GM12878 (cell line): ENCODE measurements at regions not wholly inside any gene's neighbourhood (a gene's known extent, or its start where the extent isn't known, plus 50 kb on each side); places are given as distances from the start of the nearest gene placed in this dataset.

ENCODE experiments used
- ATAC-seq: fragments of 200-7000 bp; cut with Tn5 transposase; 3 replicates; pipeline ENCODE4 v1.9.1; 2020; ENCODE audit warnings: mild to moderate bottlenecking, moderate library complexity
- BruUV-seq: library from RNA; stranded (reverse); fragments of 400-500 nt; replicated peaks from 2 replicates; lab custom pipeline; 2021; lab: Mats Ljungman, UMichigan
- CTCF ChIA-PET: fragments of 300-600 bp; sonication (Branson Sonifier 250); formaldehyde crosslinking; extraction: SDS; loops from one replicate; lab custom pipeline; 2021; ENCODE audit warnings: inconsistent platforms; lab: Yijun Ruan, JAX
- POLR2A ChIA-PET: fragments of 350-600 bp; formaldehyde crosslinking; extraction: SDS; loops from one replicate; lab custom pipeline; 2021; ENCODE audit warnings: inconsistent platforms; lab: Charles Lee
- RAD21 ChIA-PET: fragments of 300-600 bp; sonication (Branson Sonifier 250); formaldehyde crosslinking; loops from one replicate; lab custom pipeline; 2023; ENCODE audit warnings: antibody characterized with exemption; ENCODE audit not compliant: unreplicated experiment; lab: Charles Lee
- SMC1A ChIA-PET: fragments of 300-600 bp; sonication (Branson Sonifier 250); formaldehyde crosslinking; loops from one replicate; lab custom pipeline; 2023; ENCODE audit not compliant: unreplicated experiment, uncharacterized antibody; lab: Charles Lee
- DNase-seq: peaks from one replicate; pipeline ENCODE4 v3.0.0-alpha.2; 2011; ENCODE audit warnings: low read depth, low spot score
- FAIRE-seq: peaks from 3 replicates; lab custom pipeline; 2011; peaks lifted over from hg19 to GRCh38; lab: Jason Lieb, UNC
- H2AFZ ChIP-seq: 2 replicates; pipeline ENCODE4 v1.6.0; 2011; ENCODE audit warnings: low read depth, low read length, control low read depth; ENCODE audit not compliant: control insufficient read depth
- H3K27ac ChIP-seq: 2 replicates; pipeline ENCODE4 v1.5.1; 2011; ENCODE audit warnings: control low read depth; ENCODE audit not compliant: control insufficient read depth, insufficient read depth
- H3K27me3 ChIP-seq, 2 experiments: replicated peaks in 1 of 2; 2 replicates each; pipeline versions ENCODE4 v1.6.0 to v1.6.1; 2011; ENCODE audit warnings: low read length in 1 of 2; ENCODE audit not compliant: control insufficient read depth in 2 of 2, insufficient read depth in 2 of 2
- H3K36me3 ChIP-seq, 2 experiments: 2 replicates each; pipeline ENCODE4 v1.5.1; 2011; ENCODE audit warnings: low read length in 1 of 2; ENCODE audit not compliant: control insufficient read depth in 2 of 2, insufficient read depth in 2 of 2
- H3K4me1 ChIP-seq: 2 replicates; pipeline ENCODE4 v1.6.1; 2011; ENCODE audit warnings: mild to moderate bottlenecking, low read length, moderate library complexity, mixed read lengths; ENCODE audit not compliant: control insufficient read depth, insufficient read depth
- H3K4me2 ChIP-seq: 2 replicates; pipeline ENCODE4 v1.6.0; 2011; ENCODE audit warnings: control low read depth; ENCODE audit not compliant: control insufficient read depth, insufficient read depth
- H3K4me3 ChIP-seq: fragments of 200-600 bp; sonication (generic); 2 replicates; pipeline ENCODE4 v1.5.1; 2016
- H3K79me2 ChIP-seq: 2 replicates; pipeline ENCODE4 v1.6.0; 2011; ENCODE audit warnings: low read length; ENCODE audit not compliant: control insufficient read depth, insufficient read depth
- H3K9ac ChIP-seq: 2 replicates; pipeline ENCODE4 v1.8.0; 2011; ENCODE audit warnings: low read length, control low read depth, mixed read lengths; ENCODE audit not compliant: control insufficient read depth, insufficient read depth
- H3K9me3 ChIP-seq: replicated peaks from 3 replicates; pipeline ENCODE4 v1.5.1; 2011; ENCODE audit warnings: mild to moderate bottlenecking, low read length; ENCODE audit not compliant: control insufficient read depth, insufficient read depth
- H4K20me1 ChIP-seq: 2 replicates; pipeline ENCODE4 v1.6.0; 2011; ENCODE audit not compliant: control insufficient read depth, insufficient read depth
- CBX3 ChIP-seq: fragments of 200-600 bp; sonication (generic); IDR thresholded peaks from 2 replicates; pipeline ENCODE4 v1.6.1; 2016; ENCODE audit warnings: low read depth, borderline replicate concordance
- IKZF2 ChIP-seq, 2 experiments: fragments of 450-650 bp; IDR thresholded peaks; 2 replicates each; pipeline ENCODE4 v1.6.1; 2017; ENCODE audit warnings: mild to moderate bottlenecking in 2 of 2, moderate library complexity in 2 of 2
- PRDM15 ChIP-seq: fragments of 450-650 bp; formaldehyde crosslinking; IDR thresholded peaks from 2 replicates; pipeline ENCODE4 v1.4.0; 2020; ENCODE audit warnings: mild to moderate bottlenecking, moderate library complexity
- RELB ChIP-seq: fragments of 450-650 bp; IDR thresholded peaks from 2 replicates; pipeline ENCODE4 v1.6.1; 2017; ENCODE audit warnings: low read depth, mild to moderate bottlenecking, moderate library complexity
- ZBTB11 ChIP-seq: fragments of 450-650 bp; formaldehyde crosslinking; IDR thresholded peaks from 2 replicates; pipeline ENCODE4 v1.5.0; 2022; ENCODE audit warnings: mild to moderate bottlenecking, missing genetic modification characterization
- ZBTB4 ChIP-seq: fragments of 450-650 bp; formaldehyde crosslinking; IDR thresholded peaks from 2 replicates; pipeline ENCODE4 v1.4.0; 2022; ENCODE audit warnings: mild to moderate bottlenecking, moderate library complexity
- WGBS: methylation state at CpG from one replicate; pipeline ENCODE4 v1.1.6; 2016; ENCODE audit warnings: low lambda C conversion rate; ENCODE audit not compliant: insufficient replicate concordance, insufficient coverage; ENCODE audit errors: missing lambda C conversion rate; 5-methylcytosine and 5-hydroxymethylcytosine counted together
- in situ Hi-C: fragments of 300-500 bp; cut with MboI; formaldehyde crosslinking; loops from 9 replicates; pipeline ENCODE4 v1.14.3; 2018; ENCODE audit warnings: mixed read lengths
- intact Hi-C: fragments of 100-400 bp; cut with micrococcal nuclease; formaldehyde crosslinking; loops from one replicate; pipeline ENCODE4 v1.14.2; 2022; ENCODE audit not compliant: unreplicated experiment

GRCh38 chr13:50085063-50085462, 69.8 kb downstream of the KCNRG start (continued):
- TF ChIP-seq RELB (0 out of 2 replicates have a peak, but pooled peaks have one; percentile 18), IKZF2 (IDR thresholded peaks at IDR 0.05) (peak; percentile 18 to 21; a peak in 2 of 4 replicates)

- H3K27ac ChIP-seq, result no peak overlapping the region
- ATAC-seq, result no peak
- in situ Hi-C loops, result loop anchor here (10.0 kb wide), 2 partner anchors 715 to 975 kb away; no protein-coding TSS in a partner anchor
- TF ChIP-seq ZBTB4 (CRISPR knock-in tag) (no peak), ZBTB11 (CRISPR knock-in tag) (no peak), CBX3 (no peak), PRDM15 (CRISPR knock-in tag) (no peak)
These were observed 74.4 kb downstream of the KCNRG start for GRCh38 chr13:50089633-50090032.

More at GRCh38 chr13:50089633-50090032, 74.4 kb downstream of the KCNRG start:
- H2AFZ ChIP-seq, result no peak overlapping the region
- H4K20me1 ChIP-seq, result no peaks in the 10 kb centered on the region
- H3K36me3 ChIP-seq, result no peaks in the 10 kb centered on the region
- H3K4me1 ChIP-seq, result no peaks in the 10 kb centered on the region
- ChIA-PET SMC1A (interaction anchor here (2.1 kb wide), 1 partner anchor 113 kb away, joined by 5 read pairs; no protein-coding TSS in a partner anchor), CTCF (interaction anchor here (0.6 to 1.1 kb wide), 2 partner anchors 172 to 315 kb away, joined by 3 read pairs; no protein-coding TSS in a partner anchor), POLR2A (interaction anchor here (0.6 to 0.7 kb wide), 2 partner anchors 14 to 821 kb away, joined by 3 read pairs; no protein-coding TSS in a partner anchor), RAD21 (no interaction called here)
- no peak overlapping the region for H3K4me3 ChIP-seq
- 100% methylated on average over 1 of the region's 1 CpG for WGBS
- no peaks in the 10 kb centered on the region; the same call in 1 of the 2 replicates for H3K79me2 ChIP-seq
- no peak overlapping the region for H3K4me2 ChIP-seq
- BruUV-seq, result no TSS peak
- no peaks in the 10 kb centered on the region for H3K27me3 ChIP-seq
- no peaks in the 10 kb centered on the region for H3K9me3 ChIP-seq
- DNase-seq (no peak), FAIRE-seq (no peak)
- no peak overlapping the region for H3K9ac ChIP-seq
- intact Hi-C loops, result loop anchor here (10.0 kb wide), 1 partner anchor 985 kb away; no protein-coding TSS in a partner anchor
